Peyer's patch (tissue), 4 donors: ENCODE measurements at regions not wholly inside any gene's neighbourhood (a gene's known extent, or its start where the extent isn't known, plus 50 kb on each side); places are given as distances from the start of the nearest gene placed in this dataset.

ENCODE experiments used
- POLR2A ChIP-seq, 2 donors: fragments of 450-650 bp; IDR thresholded peaks; one replicate each; pipeline ENCODE4 v1.5.1; 2017; ENCODE audit warnings: antibody characterized with exemption in 2 of 2, mild to moderate bottlenecking in 2 of 2, moderate library complexity in 2 of 2
- TF ChIP-seq, protein P1 (sequence below), 6 experiments: fragments of 450-650 bp in 4 of 6; fragments of 200-600 bp in 2 of 6; sonication (generic) in 1 of 6; IDR thresholded peaks; one replicate each; pipeline ENCODE4 v1.5.1; 2017 to 2019; ENCODE audit warnings: antibody characterized with exemption in 6 of 6, mild to moderate bottlenecking in 3 of 6, moderate library complexity in 1 of 6

DNA sequence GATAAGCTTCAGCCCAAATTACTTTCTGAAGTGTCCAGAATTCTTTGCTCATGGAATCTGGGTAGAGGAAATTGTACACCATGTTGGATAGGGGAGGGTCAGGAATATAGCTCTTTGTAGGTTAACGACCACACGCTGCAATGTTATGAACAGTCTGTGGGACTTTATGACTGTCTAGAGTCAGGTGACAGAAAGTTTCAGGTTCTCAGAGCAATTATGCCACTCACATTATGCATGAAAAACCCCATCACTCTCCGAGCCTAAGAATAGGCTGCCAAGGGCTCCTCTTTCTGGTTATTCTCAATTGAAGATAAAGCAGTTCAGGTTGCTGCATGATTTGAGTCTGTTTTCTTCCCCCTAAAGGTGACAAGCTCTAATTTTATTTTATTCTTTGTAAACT lies 430.9 kb downstream of the ATP23 start:
- TF ChIP-seq, protein P1, sequence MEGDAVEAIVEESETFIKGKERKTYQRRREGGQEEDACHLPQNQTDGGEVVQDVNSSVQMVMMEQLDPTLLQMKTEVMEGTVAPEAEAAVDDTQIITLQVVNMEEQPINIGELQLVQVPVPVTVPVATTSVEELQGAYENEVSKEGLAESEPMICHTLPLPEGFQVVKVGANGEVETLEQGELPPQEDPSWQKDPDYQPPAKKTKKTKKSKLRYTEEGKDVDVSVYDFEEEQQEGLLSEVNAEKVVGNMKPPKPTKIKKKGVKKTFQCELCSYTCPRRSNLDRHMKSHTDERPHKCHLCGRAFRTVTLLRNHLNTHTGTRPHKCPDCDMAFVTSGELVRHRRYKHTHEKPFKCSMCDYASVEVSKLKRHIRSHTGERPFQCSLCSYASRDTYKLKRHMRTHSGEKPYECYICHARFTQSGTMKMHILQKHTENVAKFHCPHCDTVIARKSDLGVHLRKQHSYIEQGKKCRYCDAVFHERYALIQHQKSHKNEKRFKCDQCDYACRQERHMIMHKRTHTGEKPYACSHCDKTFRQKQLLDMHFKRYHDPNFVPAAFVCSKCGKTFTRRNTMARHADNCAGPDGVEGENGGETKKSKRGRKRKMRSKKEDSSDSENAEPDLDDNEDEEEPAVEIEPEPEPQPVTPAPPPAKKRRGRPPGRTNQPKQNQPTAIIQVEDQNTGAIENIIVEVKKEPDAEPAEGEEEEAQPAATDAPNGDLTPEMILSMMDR (IDR thresholded peaks at IDR 0.05), result no peak
- TF ChIP-seq POLR2A (IDR thresholded peaks at IDR 0.05), result no peak
